CD4-positive, alpha-beta T cell treated with Interleukin-4 for 1 hour (primary cell): ENCODE measurements at regions not wholly inside any gene's neighbourhood (a gene's known extent, or its start where the extent isn't known, plus 50 kb on each side); places are given as distances from the start of the nearest gene placed in this dataset.
"Not testable (repeated sequence)": the region's sequence is repeated elsewhere in the genome, so short reads cannot be mapped to it uniquely, and the experiment has no call there.

Source experiments
- DNase-seq, 2 donors: peaks; one replicate each; pipeline ENCODE4 v3.0.0-alpha.2; 2020 to 2022

GRCh38 chr19:14328406-14328805 lies 52.8 kb upstream of the ADGRE5 start:
- DNase-seq: no peak

DNA sequence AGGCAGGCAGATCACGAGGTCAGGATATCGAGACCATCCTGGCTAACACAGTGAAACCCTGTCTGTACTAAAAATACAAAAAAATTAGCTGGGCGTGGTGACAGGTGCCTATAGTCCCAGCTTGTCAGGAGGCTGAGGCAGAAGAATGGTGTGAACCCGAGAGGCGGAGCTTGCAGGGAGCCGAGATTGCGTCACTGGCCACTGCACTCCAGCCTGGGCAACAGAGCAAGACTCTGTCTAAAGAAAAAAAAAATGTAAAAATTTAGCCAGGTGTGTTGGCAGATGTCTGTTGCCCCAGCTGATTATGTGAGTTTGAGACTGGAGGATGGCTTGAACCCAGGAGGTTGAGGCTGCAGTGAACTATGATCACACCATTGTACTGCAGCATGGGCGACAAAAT lies 54.2 kb upstream of the ADGRE5 start:
- not testable (repeated sequence) for DNase-seq

GRCh38 chr19:14325863-14326262 lies 55.4 kb upstream of the ADGRE5 start:
- DNase-seq: no peak

- no peak for DNase-seq
These were observed 56.1 kb upstream of the ADGRE5 start for GRCh38 chr19:14325134-14325533.

GRCh38 chr19:14322889-14323463 lies 58.3 kb upstream of the ADGRE5 start:
- DNase-seq: no peak

- no peak for DNase-seq
These were observed 61.0 kb upstream of the ADGRE5 start for GRCh38 chr19:14320253-14320652.

- DNase-seq: not testable (repeated sequence)
These were observed 61.5 kb upstream of the ADGRE5 start for GRCh38 chr19:14319720-14320119.

- DNase-seq: no peak
These were observed 62.4 kb upstream of the ADGRE5 start for GRCh38 chr19:14318873-14319272.

GRCh38 chr19:14317157-14317556 lies 64.1 kb upstream of the ADGRE5 start:
- DNase-seq: no peak

- DNase-seq: no peak
These were observed 65.8 kb upstream of the ADGRE5 start for GRCh38 chr19:14315433-14315832.

DNA sequence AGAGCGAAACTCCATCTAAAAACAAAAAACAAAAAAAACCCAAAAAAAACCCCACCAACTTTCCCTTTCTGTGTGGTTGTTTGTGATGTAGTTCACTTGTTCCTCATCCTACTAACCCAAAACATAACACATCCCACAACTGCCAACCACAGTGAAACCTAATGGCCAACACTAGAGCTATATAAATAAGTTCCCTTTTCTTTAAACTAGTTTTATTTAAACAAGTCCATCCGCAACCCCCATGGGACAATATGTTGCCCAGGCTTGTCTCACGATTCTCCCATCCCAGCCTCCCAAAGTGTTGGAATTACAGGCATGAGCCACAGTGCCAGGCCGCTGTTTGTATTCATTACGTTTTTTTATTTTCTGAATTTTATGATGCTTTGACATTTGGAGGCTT lies 71.2 kb upstream of the ADGRE5 start:
- no peak for DNase-seq

DNA sequence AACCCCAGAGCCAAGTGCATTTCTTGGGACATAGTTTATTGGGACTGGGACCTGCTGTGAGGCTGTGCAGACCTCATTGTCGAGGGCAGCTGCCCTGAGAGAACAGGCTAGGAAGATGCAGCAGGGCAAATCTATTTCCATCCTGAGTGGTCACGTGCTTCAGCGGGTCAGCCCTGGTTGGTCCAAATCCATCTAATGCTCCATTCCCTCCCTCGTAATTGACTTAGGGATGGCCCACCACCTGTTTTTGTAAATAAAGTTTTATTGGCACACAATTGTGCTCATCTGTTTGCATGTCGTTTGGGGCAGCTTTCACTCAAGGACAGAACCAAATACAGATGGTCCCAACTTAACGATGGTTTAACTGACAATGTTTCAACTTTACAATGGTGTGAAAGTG lies 75.5 kb upstream of the ADGRE5 start:
- DNase-seq: no peak

GRCh38 chr19:14301150-14301549 lies 80.1 kb upstream of the ADGRE5 start:
- DNase-seq: no peak

GRCh38 chr19:14300303-14300702 lies 80.9 kb upstream of the ADGRE5 start:
- no peak for DNase-seq

- not testable (repeated sequence) for DNase-seq
These were observed 81.9 kb upstream of the ADGRE5 start for GRCh38 chr19:14299224-14299827.

DNA sequence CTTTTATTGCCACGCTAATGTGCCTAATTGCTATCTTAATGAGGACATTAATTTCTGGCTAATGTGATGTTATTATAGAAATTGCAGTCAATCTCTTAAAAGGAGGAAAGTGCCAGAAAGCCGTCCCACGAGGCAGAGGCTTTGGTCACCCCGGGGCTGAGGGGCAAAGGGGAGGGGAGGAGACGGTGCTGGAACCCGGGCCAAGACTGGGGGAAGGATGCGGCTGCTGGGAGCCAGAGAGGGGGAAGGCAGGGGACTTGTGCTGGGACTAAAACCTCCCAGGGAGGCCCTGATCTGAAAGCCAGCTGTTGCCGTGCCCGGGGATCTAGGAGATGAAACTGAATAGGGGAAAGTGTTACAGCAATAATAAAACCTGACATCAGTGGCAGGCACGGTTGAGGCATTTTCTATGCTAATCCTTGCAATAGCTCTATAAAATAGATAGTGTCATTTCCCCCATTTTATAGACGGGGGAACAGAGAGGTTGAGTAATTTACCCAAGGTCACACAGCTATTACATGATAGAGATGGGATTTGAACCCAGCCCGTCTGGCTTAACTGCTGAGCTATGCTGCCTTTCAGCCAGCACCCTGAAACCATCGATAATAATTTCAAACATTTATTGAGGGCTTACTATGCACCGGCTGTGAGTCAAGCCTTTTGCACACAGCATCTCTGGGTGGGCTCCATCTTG lies 83.2 kb upstream of the ADGRE5 start:
- not testable (repeated sequence) for DNase-seq

DNA sequence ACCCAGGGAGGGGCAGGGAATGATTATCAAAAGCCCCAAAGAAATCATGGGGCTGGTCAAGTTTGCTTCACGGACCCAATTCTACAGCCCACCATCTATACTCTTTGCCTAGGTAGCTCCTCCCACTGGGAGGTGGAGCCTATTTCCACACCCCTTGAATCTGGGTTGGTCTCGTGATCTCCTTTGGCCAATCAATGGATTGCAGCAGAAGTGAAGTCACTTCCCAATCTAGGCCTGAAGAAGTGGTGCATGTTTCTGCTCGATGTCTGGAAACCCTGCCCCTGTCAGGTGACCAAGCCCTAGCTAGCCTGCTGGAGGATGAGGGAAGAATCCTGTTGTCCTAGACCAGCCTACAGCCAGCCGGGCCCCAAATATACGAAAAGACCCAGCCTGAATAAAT lies 86.3 kb upstream of the ADGRE5 start:
- peak; percentile 12 to 13 for DNase-seq

- not testable (repeated sequence) for DNase-seq
These were observed 87.5 kb upstream of the ADGRE5 start for GRCh38 chr19:14293816-14294170.

- not testable (repeated sequence) for DNase-seq
These were observed 87.3 kb upstream of the ADGRL1 start for GRCh38 chr19:14293101-14293815.

GRCh38 chr19:14289810-14290209 lies 83.8 kb upstream of the ADGRL1 start:
- DNase-seq: not testable (repeated sequence)

DNA sequence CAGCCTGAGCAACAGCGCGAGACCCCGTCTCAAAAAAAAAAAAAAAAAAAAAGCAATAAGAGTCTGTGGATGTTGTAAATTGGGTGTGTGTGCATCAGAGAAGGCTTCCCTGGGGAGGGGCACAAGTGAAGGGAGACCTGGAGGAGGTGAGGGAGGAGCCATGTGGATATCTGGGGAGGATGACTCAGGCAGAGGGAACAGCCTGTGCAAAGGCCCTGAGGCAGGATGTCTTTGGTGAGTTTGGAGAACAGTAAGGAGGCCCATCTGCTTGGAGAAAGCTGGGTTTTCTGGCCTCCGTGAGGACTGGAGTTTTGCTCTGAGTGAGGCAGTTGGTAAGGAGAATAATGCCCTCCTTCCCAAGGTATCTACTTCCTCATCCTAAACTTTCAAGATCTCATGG lies 81.9 kb upstream of the ADGRL1 start:
- not testable (repeated sequence) for DNase-seq

DNA sequence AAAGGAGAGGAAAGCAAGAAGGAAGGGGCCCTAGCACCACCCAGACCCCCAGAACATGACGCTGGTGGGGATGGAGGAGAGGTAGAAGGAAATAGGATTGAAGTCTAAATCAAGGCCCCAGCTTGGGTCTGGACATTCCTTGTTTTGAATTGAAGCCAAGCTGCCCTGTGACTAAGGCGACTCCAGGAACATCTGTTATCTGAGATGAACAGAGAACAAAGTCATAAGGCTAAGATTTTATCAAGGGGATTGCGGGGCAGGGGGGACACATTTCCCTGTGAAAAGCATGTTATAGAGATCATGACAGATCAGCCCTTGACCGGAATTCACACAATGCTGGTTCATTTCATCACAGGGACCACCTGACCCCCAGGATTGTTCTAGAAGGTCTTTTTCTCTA lies 80.6 kb upstream of the ADGRL1 start:
- DNase-seq: not testable (repeated sequence)

GRCh38 chr19:14285726-14286125 lies 79.8 kb upstream of the ADGRL1 start:
- not testable (repeated sequence) for DNase-seq
